Neural cell (in vitro differentiated cells): ENCODE measurements at regions not wholly inside any gene's neighbourhood (a gene's known extent, or its start where the extent isn't known, plus 50 kb on each side); places are given as distances from the start of the nearest gene placed in this dataset.

Source experiments
- CTCF ChIP-seq: fragments of 450-650 bp; IDR thresholded peaks from 2 replicates; pipeline ENCODE4 v1.5.1; 2014; ENCODE audit warnings: antibody characterized with exemption, mild to moderate bottlenecking, moderate library complexity; ENCODE audit not compliant: poor library complexity, severe bottlenecking
- EP300 ChIP-seq: fragments of 450-650 bp; conservative IDR thresholded peaks from 2 replicates; pipeline ENCODE4 v1.6.1; 2014; ENCODE audit warnings: antibody characterized with exemption, mild to moderate bottlenecking, moderate library complexity; ENCODE audit not compliant: poor library complexity, severe bottlenecking
- EZH2 ChIP-seq: fragments of 200-600, 300-800 bp; shearing (Covaris generic), sonication (generic); IDR thresholded peaks from 2 replicates; pipeline ENCODE4 v1.6.1; 2014; ENCODE audit warnings: antibody characterized with exemption, low read length, borderline replicate concordance, mild to moderate bottlenecking; ENCODE audit not compliant: insufficient read depth, poor library complexity, severe bottlenecking
- POLR2AphosphoS5 ChIP-seq: IDR thresholded peaks from 2 replicates; pipeline ENCODE4 v1.6.1; 2012
- RAD21 ChIP-seq: fragments of 450-650 bp; conservative IDR thresholded peaks from 2 replicates; pipeline ENCODE4 v1.6.1; 2014; ENCODE audit warnings: antibody characterized with exemption, mild to moderate bottlenecking, moderate library complexity
- REST ChIP-seq: IDR thresholded peaks from 2 replicates; pipeline ENCODE4 v1.6.1; 2012; ENCODE audit warnings: borderline replicate concordance

- TF ChIP-seq POLR2AphosphoS5 (no peak), CTCF (no peak), REST (no peak), EZH2 (no peak), EP300 (no peak), RAD21 (no peak)
Measured at GRCh38 chr18:11284349-11284748, 135.0 kb upstream of the PIEZO2 start.
